ENCODE measurements at regions not wholly inside any gene's neighbourhood (a gene's known extent, or its start where the extent isn't known, plus 50 kb on each side); places are given as distances from the start of the nearest gene placed in this dataset.

DNA sequence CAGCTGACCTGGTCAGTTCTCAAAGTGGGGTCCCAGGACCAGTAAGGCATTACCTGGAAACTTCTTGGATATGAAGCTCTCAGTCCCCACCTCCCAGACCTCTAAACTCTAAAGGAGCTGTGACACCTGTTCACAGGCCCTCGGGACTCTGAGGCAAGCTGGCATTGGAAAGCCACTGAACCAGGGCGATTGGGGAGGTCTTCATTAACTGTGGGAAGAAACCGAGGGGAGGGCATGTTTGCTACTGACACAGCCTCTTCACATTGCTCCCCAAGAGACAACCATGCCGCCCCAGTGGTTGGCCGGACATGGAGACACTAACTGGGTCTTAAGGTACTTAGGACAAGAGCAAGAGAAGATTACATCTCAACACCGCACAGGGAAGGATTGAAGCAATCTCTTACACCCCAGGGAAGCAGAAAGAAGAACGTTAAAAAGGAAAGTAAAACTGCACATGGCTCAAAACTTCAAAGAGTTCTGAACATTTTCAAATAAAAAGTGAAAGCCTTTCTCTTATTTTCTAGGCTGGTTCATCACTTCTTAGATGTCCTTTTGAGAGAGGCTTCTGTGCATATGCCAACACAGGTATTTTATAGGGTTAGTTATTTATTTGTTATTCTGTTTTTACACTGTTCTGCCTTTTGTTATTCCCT lies 210.0 kb upstream of the CST7 start:
- DNase-seq (ENCODE audit: low read depth in 3 of 3): no peak

DNA sequence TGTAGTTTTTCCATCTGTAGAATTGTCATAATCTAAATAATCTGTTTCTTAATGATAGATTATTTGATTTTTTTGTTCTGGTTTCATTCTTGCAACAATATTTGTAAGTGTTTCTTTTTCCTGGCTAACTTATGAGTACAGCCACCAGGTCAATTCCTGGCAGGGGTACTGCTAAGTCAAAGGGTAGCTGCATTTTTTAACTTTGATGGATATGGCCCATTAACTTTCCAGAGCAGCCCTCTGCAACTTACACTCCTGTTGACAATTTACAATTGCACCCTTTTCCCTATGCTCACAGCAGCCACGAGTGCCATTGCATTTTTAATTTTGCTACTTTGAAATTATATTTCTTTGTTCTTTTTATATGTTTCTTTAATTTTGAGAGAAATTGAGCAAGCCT lies 209.3 kb upstream of the CST7 start:
- DNase-seq (ENCODE audit: low read depth in 3 of 3): no peak

DNA sequence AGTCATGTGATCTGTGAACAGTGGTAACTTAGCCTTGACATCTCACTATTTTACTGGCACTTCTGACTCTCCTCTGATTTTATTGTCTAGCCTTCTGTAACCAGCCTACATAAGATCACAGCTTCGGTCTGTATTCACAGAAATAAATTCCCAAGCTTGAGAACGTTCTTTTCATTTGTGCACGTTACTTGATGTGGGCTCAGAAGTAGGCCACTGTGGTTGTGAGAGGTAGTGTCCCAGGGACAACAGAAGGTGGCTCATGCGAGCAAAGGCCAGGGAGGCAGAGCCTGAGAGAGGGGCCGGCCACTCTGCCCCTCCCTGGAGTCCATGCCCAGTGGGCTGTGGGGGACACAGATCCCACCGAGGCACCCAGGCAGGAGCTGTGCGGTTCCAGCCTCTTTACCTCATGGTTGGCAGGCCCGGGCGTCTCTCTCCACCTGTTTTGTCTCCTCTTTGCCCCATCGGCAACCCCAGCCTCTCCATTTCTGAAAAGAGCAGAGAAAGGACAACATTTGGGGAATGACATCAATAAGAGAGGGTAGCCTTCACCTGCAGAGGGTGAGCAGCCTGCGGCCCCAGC lies 207.5 kb upstream of the CST7 start:
- DNase-seq (ENCODE audit: low read depth in 3 of 3): no peak

DNA sequence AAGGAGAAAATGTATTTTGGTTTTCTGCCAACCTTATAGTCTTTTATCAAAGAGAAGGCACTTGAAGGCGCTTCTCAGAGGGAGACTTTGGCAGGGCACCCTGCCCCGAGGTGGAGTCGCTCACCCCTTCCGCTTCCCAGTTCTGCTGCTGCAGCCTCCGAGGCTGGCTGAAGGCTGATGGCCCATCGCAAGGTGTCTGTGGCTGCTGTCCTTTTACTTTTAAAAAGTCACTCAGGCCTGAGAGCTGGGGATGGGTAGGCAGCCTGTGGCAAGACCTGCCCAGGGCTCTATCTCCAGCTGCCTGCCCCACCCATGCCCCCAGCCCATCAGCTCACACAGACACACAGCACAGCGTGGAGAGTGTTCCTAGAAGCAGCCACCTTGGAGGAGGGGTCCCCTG lies 206.6 kb upstream of the CST7 start:
- DNase-seq (ENCODE audit: low read depth in 3 of 3): no peak

DNA sequence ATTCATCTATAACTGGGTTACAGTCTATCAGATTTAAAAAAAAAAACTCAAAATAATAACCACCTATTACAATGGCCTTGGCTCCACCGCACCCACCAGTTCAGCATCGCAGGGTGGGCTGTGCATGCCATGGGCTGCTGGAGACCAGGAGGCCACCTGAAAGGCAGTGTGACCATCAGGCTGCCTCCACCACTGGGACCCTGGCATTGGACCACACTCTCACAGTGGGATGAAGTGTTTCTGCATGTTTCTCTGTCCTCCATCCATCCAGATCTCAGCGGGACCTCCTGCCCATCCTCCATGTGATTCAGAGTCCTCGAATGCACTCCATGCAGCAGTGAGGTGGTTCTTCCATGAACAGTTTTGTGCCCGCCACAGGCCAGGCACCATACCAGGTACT lies 206.1 kb upstream of the CST7 start:
- no peak for DNase-seq (ENCODE audit: low read depth in 3 of 3)

DNA sequence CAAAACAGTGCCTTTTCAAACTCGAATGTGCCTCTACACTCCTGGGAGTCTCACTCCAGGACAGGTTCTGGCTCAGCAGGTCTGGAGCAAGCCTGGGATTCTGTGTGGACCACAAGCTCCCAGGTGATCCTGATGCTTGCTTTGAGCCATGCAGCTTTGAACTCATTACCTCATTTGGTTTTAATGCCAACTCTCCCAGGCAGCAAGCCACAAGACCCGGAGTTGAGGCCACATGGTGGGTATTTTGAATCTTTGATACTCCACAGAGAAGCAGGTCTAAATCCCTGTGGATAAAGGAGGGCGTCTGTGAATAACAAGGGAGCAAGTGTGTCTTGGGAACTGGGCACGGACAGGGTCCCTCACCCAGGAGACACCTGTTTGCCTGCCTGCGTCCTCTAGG lies 205.4 kb upstream of the CST7 start:
- DNase-seq (ENCODE audit: low read depth in 3 of 3): no peak

DNA sequence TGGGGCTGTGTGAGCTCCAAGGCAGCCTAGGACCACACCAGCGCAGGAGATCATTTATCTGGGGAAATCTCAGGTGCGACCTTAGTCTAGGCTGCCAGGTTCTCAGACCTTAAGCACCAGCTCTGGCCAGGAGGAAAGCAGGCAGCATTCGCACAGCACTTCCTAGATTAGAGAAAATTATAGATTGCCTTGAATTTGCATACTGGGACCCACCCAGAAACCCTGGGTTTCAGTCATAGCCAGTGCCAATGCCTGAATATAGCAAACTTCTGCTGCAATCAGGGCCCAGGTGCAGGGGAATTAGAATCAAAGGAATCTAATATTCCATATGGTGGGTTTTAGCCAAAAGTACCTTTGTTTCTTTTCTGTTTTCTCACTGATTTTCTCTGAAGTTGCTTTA lies 204.3 kb upstream of the CST7 start:
- DNase-seq (ENCODE audit: low read depth in 3 of 3): no peak

DNA sequence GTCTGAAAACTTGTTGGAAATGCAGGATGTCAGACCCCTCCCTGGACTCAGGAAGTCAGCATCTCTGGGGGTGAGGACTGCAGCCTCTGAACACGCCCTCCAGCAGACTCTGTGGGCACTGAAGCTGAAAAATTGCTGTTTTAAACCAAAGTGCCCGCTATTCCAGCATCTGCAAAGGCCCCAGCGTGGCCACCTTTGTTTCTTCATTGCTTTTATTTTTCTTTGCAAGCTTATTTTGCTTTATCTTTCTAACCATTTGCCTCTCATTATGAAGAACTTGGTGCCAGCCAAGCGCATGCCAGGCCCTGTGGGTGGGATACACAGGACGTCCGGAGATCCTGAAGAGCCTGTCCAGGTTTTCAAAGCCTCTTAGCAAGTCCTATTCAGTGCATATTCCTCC lies 203.9 kb upstream of the CST7 start:
- no peak for DNase-seq (ENCODE audit: low read depth in 3 of 3)

DNA sequence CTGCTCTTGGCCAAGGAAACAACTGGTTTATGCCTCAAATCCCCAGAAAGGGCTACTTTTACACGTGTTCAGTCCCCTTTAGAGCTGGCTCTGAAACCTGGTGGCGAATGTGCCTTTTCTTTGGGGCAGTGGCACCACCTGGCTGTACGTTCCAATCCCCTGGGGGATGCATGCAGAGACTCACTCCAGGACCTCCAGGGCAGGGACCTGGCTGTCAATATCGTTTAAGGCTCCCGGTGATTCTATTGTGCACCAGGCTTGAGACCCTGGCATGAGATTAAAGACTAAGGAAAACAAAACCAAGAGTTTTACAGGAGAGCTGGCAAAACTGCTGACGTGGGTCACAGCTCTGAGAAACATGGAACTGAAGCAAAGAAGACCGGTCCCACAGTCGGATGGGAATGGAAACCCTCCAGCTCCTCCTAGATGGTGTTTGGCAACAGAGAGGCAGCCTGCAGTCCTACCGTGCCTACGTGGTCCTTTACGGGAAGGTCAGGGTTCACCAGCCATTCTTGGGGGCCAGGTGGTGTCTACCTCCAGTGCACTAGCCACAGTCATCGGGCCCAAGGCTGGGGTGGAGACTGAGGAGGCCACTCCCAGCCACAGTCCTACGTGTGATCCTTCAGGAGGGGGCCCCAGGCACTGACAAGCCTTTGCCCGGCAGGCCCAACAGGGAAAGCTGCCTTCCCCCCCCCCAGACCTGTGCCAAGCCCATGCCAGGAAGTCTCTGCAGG lies 203.3 kb upstream of the CST7 start:
- DNase-seq (ENCODE audit: low read depth in 3 of 3): no peak

DNA sequence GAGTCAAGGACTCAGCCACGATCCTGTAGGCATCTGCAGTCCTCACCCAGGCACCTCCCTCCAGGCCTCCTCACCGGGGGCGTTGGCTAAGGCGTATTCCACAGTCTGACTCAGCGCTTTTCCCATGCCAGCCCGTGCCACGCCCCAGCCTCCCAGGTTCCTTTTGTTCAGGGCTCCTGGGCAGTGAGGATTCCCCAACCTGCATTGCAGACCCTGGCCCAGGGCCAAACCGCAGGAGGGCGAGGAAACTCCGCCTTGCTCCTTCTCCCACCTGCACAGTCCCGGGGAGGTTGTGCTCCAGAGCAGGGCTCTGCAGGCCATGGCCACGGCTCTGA lies 202.8 kb upstream of the CST7 start:
- DNase-seq (ENCODE audit: low read depth in 3 of 3): no peak

DNA sequence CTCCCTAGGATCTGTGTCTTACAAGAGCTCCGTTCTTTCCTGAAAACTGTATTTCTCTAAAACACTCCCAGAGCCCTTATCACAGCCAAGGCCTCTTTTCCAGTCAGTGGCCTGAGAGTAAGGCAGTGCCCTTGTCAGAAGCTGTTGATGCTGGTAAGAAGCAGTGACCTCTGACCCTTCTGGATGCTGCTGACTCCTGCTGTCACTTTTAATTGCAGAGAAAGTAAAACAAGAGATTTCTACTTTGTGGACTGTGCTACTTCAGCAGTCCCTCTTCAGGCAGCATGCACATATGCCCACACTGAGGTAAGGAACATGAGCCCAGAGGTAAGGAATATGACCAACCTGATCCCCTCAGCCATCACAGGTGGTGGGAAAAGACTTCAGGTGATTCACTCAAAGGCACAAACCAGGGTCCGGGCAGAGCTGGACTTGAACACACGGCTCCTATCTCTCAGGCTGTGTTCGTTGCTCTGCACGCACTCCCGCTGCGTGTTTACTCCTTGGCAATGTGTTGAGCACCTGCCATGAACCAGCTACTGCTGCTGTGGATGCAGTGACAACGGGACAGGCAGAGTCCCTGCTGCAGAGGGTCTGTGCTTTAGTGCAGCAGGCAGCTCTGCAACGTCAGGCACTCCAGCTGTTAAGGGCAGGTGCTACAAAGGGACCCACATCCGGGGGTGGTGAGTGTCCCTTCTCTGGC lies 201.9 kb upstream of the CST7 start:
- no peak for DNase-seq (ENCODE audit: low read depth in 3 of 3)

DNA sequence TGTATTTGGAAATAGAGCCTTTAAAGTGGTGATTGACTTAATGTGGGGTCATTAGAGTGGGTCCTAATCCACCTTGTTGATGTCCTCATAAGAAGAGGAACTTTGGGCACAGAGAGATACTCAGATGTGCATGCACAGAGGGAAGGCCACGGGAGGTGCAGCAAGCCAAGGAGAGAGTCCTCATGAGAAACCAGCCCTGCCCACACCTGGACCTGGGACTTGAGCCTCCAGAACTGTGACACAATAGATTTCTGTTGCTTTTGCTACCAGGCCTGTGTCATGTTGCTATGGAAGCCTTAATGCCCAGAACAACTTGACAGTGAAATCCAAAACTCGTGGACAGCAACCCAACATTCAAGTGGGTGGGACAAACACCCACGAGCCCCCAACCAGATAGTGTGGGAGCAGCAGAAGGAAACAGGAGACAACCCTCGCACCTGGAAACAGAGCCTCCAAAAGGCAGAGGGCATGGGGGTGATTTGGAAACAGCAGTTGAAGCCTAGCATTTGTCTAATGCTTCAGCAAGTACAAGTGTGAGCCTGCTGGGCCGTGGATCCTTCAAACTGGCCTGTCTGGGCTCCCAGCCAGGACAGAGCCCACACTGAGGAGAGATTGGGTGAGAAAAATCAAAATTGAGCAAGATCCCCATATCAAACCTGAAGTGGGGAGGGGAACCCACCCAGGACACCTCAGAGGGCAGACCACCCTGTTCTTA lies 201.0 kb upstream of the CST7 start:
- no peak for DNase-seq (ENCODE audit: low read depth in 3 of 3)

DNA sequence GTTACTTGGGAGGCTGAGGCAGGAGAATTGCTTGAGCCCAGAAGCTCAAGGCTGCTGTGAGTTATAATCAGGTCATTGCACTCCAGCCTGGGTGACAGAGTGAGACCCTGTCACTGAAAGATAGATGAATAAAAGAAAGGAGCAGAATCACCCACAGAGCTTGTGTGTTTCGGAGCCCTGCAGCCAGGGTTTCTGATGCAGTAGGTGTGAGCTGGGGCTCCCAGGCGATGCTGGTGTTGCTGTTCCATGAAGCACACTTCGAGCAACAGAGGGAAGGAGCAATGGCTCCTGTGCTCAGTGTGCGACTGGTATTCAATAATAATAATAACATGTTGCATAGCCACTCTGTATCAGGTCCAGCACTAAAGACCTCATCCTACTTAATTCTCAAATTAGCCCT lies 197.5 kb upstream of the CST7 start:
- no peak for DNase-seq (ENCODE audit: low read depth in 3 of 3)

DNA sequence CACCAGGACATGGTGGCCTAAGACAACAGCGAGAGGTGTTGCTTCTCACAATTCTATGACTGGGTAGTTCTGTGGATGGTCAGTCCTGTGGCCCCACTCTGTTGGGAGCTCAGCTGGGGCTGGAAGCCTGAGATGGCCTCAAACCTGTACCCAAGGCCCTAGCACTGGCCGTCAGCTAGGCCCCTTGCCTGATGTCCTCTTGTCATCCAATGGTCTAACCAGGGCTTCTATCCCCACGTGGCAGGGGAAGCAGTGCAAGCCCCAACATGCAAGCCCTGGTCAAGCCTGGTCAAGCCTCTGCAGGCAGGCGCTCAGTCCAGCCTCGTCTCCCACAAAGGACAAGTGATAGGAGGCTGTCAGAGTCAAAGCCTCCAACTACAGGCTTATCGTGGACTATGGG lies 196.5 kb upstream of the CST7 start:
- DNase-seq (ENCODE audit: low read depth in 3 of 3): no peak

DNA sequence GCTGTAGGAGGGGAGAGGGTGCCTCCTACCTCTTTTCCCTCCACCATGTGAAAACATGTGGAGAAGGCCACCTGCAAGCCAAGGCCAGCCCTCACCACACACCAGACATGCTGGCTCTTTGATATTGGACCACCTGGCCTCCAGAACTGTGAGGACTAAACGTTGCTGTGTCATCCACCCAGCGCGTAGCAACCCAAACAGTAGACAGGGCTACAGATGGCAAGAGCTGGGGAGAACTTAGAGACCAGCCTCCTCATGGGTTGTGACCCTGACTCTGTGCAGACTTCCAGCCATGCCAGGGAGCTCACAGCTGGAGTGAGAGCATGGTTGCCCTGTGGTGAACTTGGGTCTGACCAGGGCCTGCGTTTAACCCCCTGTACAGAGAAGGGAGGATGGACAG lies 195.9 kb upstream of the CST7 start:
- DNase-seq (ENCODE audit: low read depth in 3 of 3): no peak

DNA sequence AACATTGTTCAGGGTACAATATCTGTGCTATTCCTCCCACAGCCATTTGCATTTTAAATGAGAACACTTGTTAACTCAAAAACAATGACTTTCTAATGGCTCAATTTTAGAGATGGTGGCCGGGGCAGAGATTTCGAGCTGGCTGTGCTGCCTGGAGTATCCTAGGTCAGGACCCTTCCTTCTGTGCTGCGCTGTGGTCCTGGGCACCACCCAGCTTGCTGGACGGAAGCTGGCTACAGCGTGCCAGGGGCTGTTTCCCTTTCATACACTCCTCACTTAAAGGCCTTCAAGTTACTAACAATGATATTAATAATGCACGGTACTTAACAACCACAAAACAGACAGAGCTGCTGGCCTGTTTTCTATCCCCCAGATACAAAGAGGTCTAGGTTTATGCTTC lies 194.4 kb upstream of the CST7 start:
- DNase-seq (ENCODE audit: low read depth in 3 of 3): no peak

DNA sequence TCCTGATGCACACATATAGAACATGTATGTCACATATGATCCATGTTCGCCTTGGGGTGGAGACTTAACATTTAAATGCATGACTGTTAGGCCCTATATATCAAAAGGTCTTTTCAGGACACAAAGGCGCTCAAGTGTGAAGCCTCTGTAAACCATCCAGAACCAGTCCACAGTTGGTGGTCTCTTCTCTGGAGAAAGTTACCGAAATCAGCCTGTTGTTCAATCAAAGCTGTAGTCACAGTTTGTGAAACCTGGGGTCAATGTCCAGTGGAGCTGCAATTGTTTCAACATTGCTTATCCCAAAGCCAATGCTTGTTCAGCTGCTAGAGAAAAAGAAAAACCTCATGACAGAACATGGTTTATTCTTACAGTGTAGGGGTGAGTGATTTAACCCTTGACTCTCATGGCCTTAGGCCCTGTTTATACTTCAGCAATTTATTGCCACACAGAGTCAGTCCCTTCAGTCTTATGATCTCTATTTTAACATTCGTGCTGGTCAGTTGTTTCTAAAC lies 193.6 kb upstream of the CST7 start:
- DNase-seq (ENCODE audit: low read depth in 3 of 3): no peak

DNA sequence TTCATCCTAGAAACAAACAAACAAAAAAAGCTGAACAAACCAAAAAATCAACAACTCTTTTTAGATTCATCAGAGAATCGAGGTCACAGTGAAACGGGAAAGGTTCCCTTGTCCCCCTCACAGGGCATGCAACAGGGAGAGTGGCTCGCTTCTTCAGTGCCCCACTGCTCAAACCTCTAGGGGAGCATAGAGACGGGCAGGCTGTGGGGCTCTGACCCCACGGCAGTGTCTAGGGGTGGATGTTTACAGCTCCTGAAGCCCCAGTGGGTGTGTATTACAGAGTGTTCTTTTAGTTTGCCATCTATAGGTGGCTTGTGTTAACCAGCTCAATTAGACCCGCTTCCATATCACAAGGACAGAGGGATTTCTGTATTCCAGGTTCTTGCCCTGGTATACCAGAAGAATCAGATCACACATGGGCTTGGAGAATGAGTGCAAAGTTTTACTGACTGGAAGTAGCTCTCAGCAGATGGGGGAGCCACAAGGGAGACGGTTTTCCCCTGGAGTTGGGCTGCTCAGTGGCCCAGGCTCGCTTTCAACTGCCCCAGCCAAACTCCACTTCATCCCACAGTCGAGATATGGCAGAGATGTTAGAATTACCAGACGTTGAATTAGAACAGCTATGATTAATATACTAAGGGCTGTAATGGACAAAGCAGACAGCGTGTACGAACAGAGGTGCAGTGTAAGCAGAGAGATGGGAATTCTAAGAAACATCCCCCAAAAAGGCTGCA lies 192.6 kb upstream of the CST7 start:
- DNase-seq (ENCODE audit: low read depth in 3 of 3): no peak

DNA sequence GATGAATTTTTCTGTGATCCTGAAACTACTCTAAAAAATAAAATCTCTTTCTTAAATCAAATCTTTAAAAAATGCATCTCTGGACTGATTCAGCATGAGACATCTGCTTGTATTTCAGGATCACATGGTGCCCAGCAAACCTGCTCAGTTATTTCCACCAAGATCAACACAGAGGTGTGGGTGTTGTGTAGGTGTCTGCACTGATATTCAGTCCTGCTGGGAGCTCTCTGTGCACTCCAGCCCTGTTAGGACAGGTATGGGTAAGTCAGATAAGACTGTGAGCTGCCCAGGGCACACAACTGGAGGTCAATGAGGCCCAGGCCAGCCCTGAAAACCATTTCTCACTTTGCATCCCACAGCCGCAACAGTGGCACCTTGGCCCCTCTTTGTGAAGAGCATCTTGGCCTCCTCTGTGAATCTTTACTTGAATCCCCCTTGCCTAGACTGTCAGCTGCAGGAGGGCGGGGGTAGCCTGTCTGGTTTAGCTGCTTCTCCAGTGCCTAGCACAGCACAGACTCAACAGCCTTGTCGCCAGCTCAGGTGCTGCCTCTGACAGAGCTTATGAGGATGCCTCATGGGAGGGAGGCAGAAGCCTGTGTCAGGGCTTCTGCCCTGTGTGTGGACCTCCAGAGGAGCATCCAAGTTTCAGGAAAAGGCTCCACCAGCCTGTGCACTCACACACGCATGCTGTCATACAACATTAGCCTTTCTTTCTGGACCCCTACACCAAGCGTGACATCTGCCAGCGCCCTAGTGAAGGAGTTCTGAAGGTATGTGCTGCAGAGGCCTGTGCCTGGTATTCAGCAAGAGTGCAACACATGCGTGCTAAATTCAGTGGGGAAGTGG lies 187.6 kb upstream of the CST7 start:
- no peak for DNase-seq (ENCODE audit: low read depth in 3 of 3)

DNA sequence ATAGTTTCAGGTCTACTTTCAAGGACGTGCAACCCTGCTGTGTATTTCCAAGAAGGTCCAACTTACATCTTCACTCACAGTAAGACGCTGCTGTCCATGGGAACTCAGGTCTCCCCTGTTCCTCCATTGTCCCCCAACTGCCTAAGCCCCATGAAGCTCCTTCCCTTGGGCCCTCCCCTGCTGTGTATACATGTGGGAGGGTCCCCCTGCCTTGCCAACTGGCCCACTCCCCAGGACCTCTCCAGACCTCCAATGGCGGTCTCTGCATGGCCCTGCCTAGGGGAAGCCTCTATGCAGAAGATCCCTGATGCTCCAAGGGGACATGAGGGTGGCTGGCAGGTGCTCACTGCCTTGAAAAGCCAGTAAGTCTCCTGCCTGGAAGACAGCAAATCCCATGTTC lies 186.7 kb upstream of the CST7 start:
- no peak for DNase-seq (ENCODE audit: low read depth in 3 of 3)

All from stimulated activated CD4-positive, alpha-beta T cell treated with anti-CD3 and anti-CD28 coated beads, TNF-alpha, amount 100 ng/mL, for 24 hours (primary cell).